Activated CD4-positive, alpha-beta memory T cell treated with anti-CD3 and anti-CD28 coated beads for 36 hours (primary cell): ENCODE measurements at regions not wholly inside any gene's neighbourhood (a gene's known extent, or its start where the extent isn't known, plus 50 kb on each side); places are given as distances from the start of the nearest gene placed in this dataset.

Source experiments
- CTCF ChIA-PET: fragments of 350-600 bp; sonication (Branson Sonifier 250); formaldehyde crosslinking; loops from one replicate; lab custom pipeline; 2021; ENCODE audit warnings: antibody characterized with exemption, inconsistent platforms; lab: Charles Lee
- POLR2A ChIA-PET: fragments of 350-600 bp; sonication (Branson Sonifier 250); formaldehyde crosslinking; loops from one replicate; lab custom pipeline; 2021; ENCODE audit warnings: antibody characterized with exemption; lab: Charles Lee
- DNase-seq: peaks from one replicate; pipeline ENCODE4 v3.0.0-alpha.2; 2020
- H3K27ac Mint-ChIP-seq: one replicate; pipeline ENCODE4 v1.8.0; 2021; ENCODE audit warnings: mixed read lengths
- H3K27me3 Mint-ChIP-seq: one replicate; pipeline ENCODE4 v1.8.0; 2021; ENCODE audit warnings: mixed read lengths
- H3K36me3 Mint-ChIP-seq: one replicate; pipeline ENCODE4 v1.8.0; 2021; ENCODE audit warnings: mixed read lengths
- H3K4me1 Mint-ChIP-seq: one replicate; pipeline ENCODE4 v1.8.0; 2021; ENCODE audit warnings: low read depth, mixed read lengths
- H3K4me3 Mint-ChIP-seq: one replicate; pipeline ENCODE4 v1.8.0; 2021; ENCODE audit warnings: mild to moderate bottlenecking, mixed read lengths
- H3K9me3 Mint-ChIP-seq: one replicate; pipeline ENCODE4 v1.8.0; 2021; ENCODE audit warnings: mixed read lengths
- intact Hi-C: fragments of 100-400 bp; cut with micrococcal nuclease; formaldehyde crosslinking; loops from one replicate; pipeline ENCODE4 v1.15.1; 2023

GRCh38 chr9:115635680-115636383, 517.8 kb upstream of the PAPPA start:
- H3K4me3 Mint-ChIP-seq, result no peak overlapping the region
- H3K9me3 Mint-ChIP-seq, result no peaks in the 10 kb centered on the region
- H3K27ac Mint-ChIP-seq, result no peak overlapping the region
- intact Hi-C loops, result no loop called here
- ChIA-PET CTCF (no interaction called here), POLR2A (no interaction called here)
- peaks cover 2% of the 10 kb centered on the region for H3K27me3 Mint-ChIP-seq
- no peak for DNase-seq
- H3K36me3 Mint-ChIP-seq, result no peaks in the 10 kb centered on the region
- peaks cover 2% of the 10 kb centered on the region for H3K4me1 Mint-ChIP-seq

GRCh38 chr9:115636596-115636995, 517.0 kb upstream of the PAPPA start:
- ChIA-PET CTCF (no interaction called here), POLR2A (no interaction called here)
- no peaks in the 10 kb centered on the region for H3K9me3 Mint-ChIP-seq
- H3K4me3 Mint-ChIP-seq, result no peak overlapping the region
- no peak for DNase-seq
- no peaks in the 10 kb centered on the region for H3K36me3 Mint-ChIP-seq
- H3K4me1 Mint-ChIP-seq, result peaks cover 2% of the 10 kb centered on the region
- H3K27me3 Mint-ChIP-seq, result peaks cover 3% of the 10 kb centered on the region
- H3K27ac Mint-ChIP-seq, result no peak overlapping the region
- intact Hi-C loops, result no loop called here

- CTCF ChIA-PET, result no interaction called here
- POLR2A ChIA-PET, result interaction anchor here (0.9 kb wide), 1 partner anchor 264 kb away, joined by 3 read pairs; no protein-coding TSS in a partner anchor
Observed at GRCh38 chr9:115637661-115638060, 515.9 kb upstream of the PAPPA start.

GRCh38 chr9:115640887-115641286, 512.7 kb upstream of the PAPPA start:
- Mint-ChIP-seq H3K9me3 (no peaks in the 10 kb centered on the region), H3K4me3 (no peak overlapping the region), H3K27ac (no peak overlapping the region), H3K4me1 (no peaks in the 10 kb centered on the region), H3K27me3 (peaks cover 6% of the 10 kb centered on the region), H3K36me3 (no peaks in the 10 kb centered on the region)
- no peak for DNase-seq
- intact Hi-C loops, result no loop called here
- POLR2A ChIA-PET, result interaction anchor here (0.6 kb wide), 1 partner anchor 596 kb away, joined by 7 read pairs; no protein-coding TSS in a partner anchor
- CTCF ChIA-PET, result no interaction called here

More at GRCh38 chr9:115637661-115638060, 515.9 kb upstream of the PAPPA start:
- Mint-ChIP-seq H3K4me1 (peaks cover 2% of the 10 kb centered on the region), H3K4me3 (no peak overlapping the region), H3K36me3 (no peaks in the 10 kb centered on the region), H3K27me3 (peaks cover 3% of the 10 kb centered on the region), H3K27ac (no peak overlapping the region), H3K9me3 (no peaks in the 10 kb centered on the region)
- intact Hi-C loops, result no loop called here
- no peak for DNase-seq

GRCh38 chr9:115642285-115642684, 511.3 kb upstream of the PAPPA start:
- Mint-ChIP-seq H3K4me3 (no peak overlapping the region), H3K36me3 (no peaks in the 10 kb centered on the region), H3K4me1 (no peaks in the 10 kb centered on the region), H3K27me3 (peaks cover 4% of the 10 kb centered on the region), H3K9me3 (no peaks in the 10 kb centered on the region), H3K27ac (no peak overlapping the region)
- intact Hi-C loops, result no loop called here
- no peak for DNase-seq
- POLR2A ChIA-PET, result no interaction called here
- CTCF ChIA-PET, result no interaction called here

- CTCF ChIA-PET, result no interaction called here
- DNase-seq, result no peak
- Mint-ChIP-seq H3K36me3 (no peaks in the 10 kb centered on the region), H3K27me3 (peaks cover 4% of the 10 kb centered on the region), H3K27ac (no peak overlapping the region), H3K9me3 (no peaks in the 10 kb centered on the region), H3K4me1 (no peaks in the 10 kb centered on the region), H3K4me3 (no peak overlapping the region)
- intact Hi-C loops, result no loop called here
- POLR2A ChIA-PET, result no interaction called here
Observed at GRCh38 chr9:115643948-115644727, 509.5 kb upstream of the PAPPA start.

- intact Hi-C loops, result no loop called here
- no peak overlapping the region for H3K27ac Mint-ChIP-seq
- no peaks in the 10 kb centered on the region for H3K27me3 Mint-ChIP-seq
- no peaks in the 10 kb centered on the region for H3K36me3 Mint-ChIP-seq
- H3K4me3 Mint-ChIP-seq, result no peak overlapping the region
- POLR2A ChIA-PET, result no interaction called here
- H3K4me1 Mint-ChIP-seq, result no peaks in the 10 kb centered on the region
- H3K9me3 Mint-ChIP-seq, result no peaks in the 10 kb centered on the region
- DNase-seq, result no peak
- CTCF ChIA-PET, result no interaction called here
Observed at GRCh38 chr9:115649991-115650472, 503.6 kb upstream of the PAPPA start.

GRCh38 chr9:115650768-115651167, 502.8 kb upstream of the PAPPA start:
- Mint-ChIP-seq H3K4me1 (no peaks in the 10 kb centered on the region), H3K9me3 (no peaks in the 10 kb centered on the region), H3K27ac (no peak overlapping the region), H3K27me3 (no peaks in the 10 kb centered on the region), H3K36me3 (no peaks in the 10 kb centered on the region), H3K4me3 (no peak overlapping the region)
- ChIA-PET POLR2A (no interaction called here), CTCF (no interaction called here)
- DNase-seq, result no peak
- intact Hi-C loops, result no loop called here

GRCh38 chr9:115651461-115651860, 502.1 kb upstream of the PAPPA start:
- Mint-ChIP-seq H3K4me1 (no peaks in the 10 kb centered on the region), H3K27ac (no peak overlapping the region), H3K9me3 (no peaks in the 10 kb centered on the region), H3K27me3 (peaks cover under 1% of the 10 kb centered on the region), H3K36me3 (no peaks in the 10 kb centered on the region), H3K4me3 (no peak overlapping the region)
- ChIA-PET POLR2A (no interaction called here), CTCF (no interaction called here)
- DNase-seq, result no peak
- intact Hi-C loops, result no loop called here

- Mint-ChIP-seq H3K36me3 (no peaks in the 10 kb centered on the region), H3K4me3 (no peak overlapping the region), H3K27me3 (peaks cover 3% of the 10 kb centered on the region), H3K4me1 (no peaks in the 10 kb centered on the region), H3K27ac (no peak overlapping the region), H3K9me3 (no peaks in the 10 kb centered on the region)
- intact Hi-C loops, result no loop called here
- POLR2A ChIA-PET, result no interaction called here
- CTCF ChIA-PET, result no interaction called here
- DNase-seq, result no peak
Observed at GRCh38 chr9:115653171-115653606, 500.4 kb upstream of the PAPPA start.

- Mint-ChIP-seq H3K4me1 (no peaks in the 10 kb centered on the region), H3K4me3 (no peak overlapping the region), H3K27ac (no peak overlapping the region), H3K9me3 (no peaks in the 10 kb centered on the region), H3K27me3 (peaks cover 4% of the 10 kb centered on the region), H3K36me3 (no peaks in the 10 kb centered on the region)
- intact Hi-C loops, result no loop called here
- ChIA-PET POLR2A (no interaction called here), CTCF (interaction anchor here (1.1 kb wide), 1 partner anchor 38 kb away, joined by 3 read pairs; no protein-coding TSS in a partner anchor)
- DNase-seq, result no peak
Observed at GRCh38 chr9:115657695-115658094, 495.9 kb upstream of the PAPPA start.

GRCh38 chr9:115665519-115665918, 488.1 kb upstream of the PAPPA start:
- Mint-ChIP-seq H3K4me3 (no peak overlapping the region), H3K9me3 (no peaks in the 10 kb centered on the region), H3K27ac (no peak overlapping the region), H3K36me3 (no peaks in the 10 kb centered on the region), H3K4me1 (no peaks in the 10 kb centered on the region), H3K27me3 (peaks cover 5% of the 10 kb centered on the region)
- DNase-seq, result no peak
- CTCF ChIA-PET, result no interaction called here
- intact Hi-C loops, result no loop called here
- POLR2A ChIA-PET, result no interaction called here
